ENCODE measurements at regions not wholly inside any gene's neighbourhood (a gene's known extent, or its start where the extent isn't known, plus 50 kb on each side); places are given as distances from the start of the nearest gene placed in this dataset.

GRCh38 chr17:33925649-33926048, 329.4 kb upstream of the CCL2 start:
- Histone ChIP-seq H3K4me3 (ENCODE audit: low read depth in 1 of 3, low read length in 3 of 3) (no peak overlapping the region), H3K9ac (ENCODE audit: low read depth in 1 of 2, low read length in 2 of 2) (no peak overlapping the region), H3K4me1 (ENCODE audit: control insufficient read depth in 4 of 4, insufficient read depth in 4 of 4, low read length in 3 of 4) (no peaks in the 10 kb centered on the region), H3K36me3 (ENCODE audit: control insufficient read depth in 4 of 4, insufficient read depth in 3 of 4, low read depth in 1 of 4, low read length in 3 of 4) (no peaks in the 10 kb centered on the region), H3K9me3 (ENCODE audit: control insufficient read depth in 4 of 4, low read length in 3 of 4) (no peaks in the 10 kb centered on the region), H3K27me3 (ENCODE audit: control insufficient read depth in 4 of 4, insufficient read depth in 4 of 4, low read length in 3 of 4) (no peaks in the 10 kb centered on the region), H3K27ac (ENCODE audit: low read depth in 1 of 2, low read length in 2 of 2) (no peak overlapping the region)
- DNase-seq (ENCODE audit: low spot score), result no peak
- TF ChIP-seq FOXA2 (IDR thresholded peaks at IDR 0.05) (no peak), YY1 (IDR thresholded peaks at IDR 0.05) (no peak), HNF4G (IDR thresholded peaks at IDR 0.05) (no peak), HNF4A (conservative IDR thresholded peaks at IDR 0.05) (no peak), RXRA (IDR thresholded peaks at IDR 0.05) (no peak), CTCF (IDR thresholded peaks at IDR 0.05; ENCODE audit: low read depth, low read length, missing input control) (no peak), ATF3 (IDR thresholded peaks at IDR 0.05) (no peak), NR2F2 (IDR thresholded peaks at IDR 0.05) (no peak)
- 66% methylated on average over 2 of the region's 2 CpGs for WGBS

- Histone ChIP-seq H3K27ac (ENCODE audit: low read depth in 1 of 2, low read length in 2 of 2) (no peak overlapping the region), H3K27me3 (ENCODE audit: control insufficient read depth in 4 of 4, insufficient read depth in 4 of 4, low read length in 3 of 4) (no peaks in the 10 kb centered on the region), H3K4me1 (ENCODE audit: control insufficient read depth in 4 of 4, insufficient read depth in 4 of 4, low read length in 3 of 4) (no peaks in the 10 kb centered on the region), H3K4me3 (ENCODE audit: low read depth in 1 of 3, low read length in 3 of 3) (no peak overlapping the region), H3K36me3 (ENCODE audit: control insufficient read depth in 4 of 4, insufficient read depth in 3 of 4, low read depth in 1 of 4, low read length in 3 of 4) (no peaks in the 10 kb centered on the region), H3K9me3 (ENCODE audit: control insufficient read depth in 4 of 4, low read length in 3 of 4) (no peaks in the 10 kb centered on the region), H3K9ac (ENCODE audit: low read depth in 1 of 2, low read length in 2 of 2) (no peak overlapping the region)
- DNase-seq (ENCODE audit: low spot score), result no peak
- TF ChIP-seq FOXA1 (IDR thresholded peaks at IDR 0.05) (no peak), RXRA (IDR thresholded peaks at IDR 0.05) (no peak), TAF1 (conservative IDR thresholded peaks at IDR 0.05) (no peak), GABPA (IDR thresholded peaks at IDR 0.05 in 1 of 2, conservative IDR thresholded peaks at IDR 0.05 in 1 of 2) (no peak), NR2F2 (IDR thresholded peaks at IDR 0.05) (no peak), ZBTB33 (IDR thresholded peaks at IDR 0.05) (no peak), HNF4G (IDR thresholded peaks at IDR 0.05) (no peak), HNF4A (conservative IDR thresholded peaks at IDR 0.05) (no peak), FOXA2 (IDR thresholded peaks at IDR 0.05) (no peak), RAD21 (IDR thresholded peaks at IDR 0.05) (no peak), EGR1 (IDR thresholded peaks at IDR 0.05; ENCODE audit: low read depth in 2 of 2) (no peak), JUND (IDR thresholded peaks at IDR 0.05) (no peak), REST (IDR thresholded peaks at IDR 0.05) (no peak), CTCF (IDR thresholded peaks at IDR 0.05; ENCODE audit: low read depth, low read length, missing input control) (no peak)
- WGBS, result 43% methylated on average over 3 of the region's 3 CpGs
Measured at GRCh38 chr17:33927732-33928133, 327.4 kb upstream of the CCL2 start.

Measured in liver (tissue), 8 donors.